HL-60 (cell line): ENCODE measurements at regions not wholly inside any gene's neighbourhood (a gene's known extent, or its start where the extent isn't known, plus 50 kb on each side); places are given as distances from the start of the nearest gene placed in this dataset.

Experiments used
- CTCF ChIP-seq: IDR thresholded peaks from one replicate; pipeline ENCODE4 v1.5.1; 2011; ENCODE audit warnings: low read length, control low read depth, inconsistent platforms; ENCODE audit not compliant: insufficient read depth
- GABPA ChIP-seq: IDR thresholded peaks from 2 replicates; pipeline ENCODE4 v1.6.1; 2012; ENCODE audit warnings: low read depth
- POLR2AphosphoS5 ChIP-seq: IDR thresholded peaks from 2 replicates; pipeline ENCODE4 v1.6.1; 2012; ENCODE audit warnings: low read depth
- SPI1 ChIP-seq: IDR thresholded peaks from 2 replicates; pipeline ENCODE4 v1.6.1; 2012; ENCODE audit warnings: low read depth, mild to moderate bottlenecking, borderline replicate concordance
- TF ChIP-seq, protein P1 (sequence below): IDR thresholded peaks from 2 replicates; pipeline ENCODE4 v1.6.1; 2012; ENCODE audit warnings: low read depth; ENCODE audit not compliant: insufficient replicate concordance

DNA sequence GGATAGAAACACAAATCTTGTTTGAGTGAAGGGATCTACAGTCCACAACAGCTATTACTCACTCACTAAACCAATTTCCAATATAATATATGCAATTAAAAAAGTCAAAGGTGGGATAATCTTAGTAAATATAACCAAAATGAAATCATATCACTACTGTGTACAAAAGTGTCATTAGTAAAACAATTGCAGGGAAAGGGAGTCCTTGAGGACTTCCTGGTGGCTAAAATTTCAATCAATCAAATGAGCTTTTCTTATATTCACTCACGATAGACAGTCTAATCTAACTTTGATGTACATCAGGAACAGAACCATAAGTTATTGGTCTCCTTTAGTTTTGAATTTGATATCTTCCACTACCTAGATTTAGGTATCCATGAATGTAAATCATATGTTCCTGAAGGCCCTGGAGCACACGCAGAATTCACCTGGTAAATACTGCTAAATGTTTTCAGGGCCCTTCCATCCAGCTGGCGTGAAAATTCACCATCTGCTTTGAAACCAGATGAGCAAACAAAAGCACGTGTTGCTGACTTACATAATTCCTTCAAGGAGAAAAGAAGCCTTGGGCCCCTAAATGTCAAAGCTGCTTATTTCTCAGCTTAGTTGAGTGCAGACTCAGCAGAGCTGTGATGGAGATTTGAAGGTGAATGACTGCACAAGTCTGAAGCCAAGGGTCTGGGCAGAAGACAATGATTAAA, 159.3 kb upstream of the TMEM196 start:
- TF ChIP-seq CTCF (no peak), POLR2AphosphoS5 (no peak), SPI1 (no peak), GABPA (no peak)
- TF ChIP-seq, protein P1, sequence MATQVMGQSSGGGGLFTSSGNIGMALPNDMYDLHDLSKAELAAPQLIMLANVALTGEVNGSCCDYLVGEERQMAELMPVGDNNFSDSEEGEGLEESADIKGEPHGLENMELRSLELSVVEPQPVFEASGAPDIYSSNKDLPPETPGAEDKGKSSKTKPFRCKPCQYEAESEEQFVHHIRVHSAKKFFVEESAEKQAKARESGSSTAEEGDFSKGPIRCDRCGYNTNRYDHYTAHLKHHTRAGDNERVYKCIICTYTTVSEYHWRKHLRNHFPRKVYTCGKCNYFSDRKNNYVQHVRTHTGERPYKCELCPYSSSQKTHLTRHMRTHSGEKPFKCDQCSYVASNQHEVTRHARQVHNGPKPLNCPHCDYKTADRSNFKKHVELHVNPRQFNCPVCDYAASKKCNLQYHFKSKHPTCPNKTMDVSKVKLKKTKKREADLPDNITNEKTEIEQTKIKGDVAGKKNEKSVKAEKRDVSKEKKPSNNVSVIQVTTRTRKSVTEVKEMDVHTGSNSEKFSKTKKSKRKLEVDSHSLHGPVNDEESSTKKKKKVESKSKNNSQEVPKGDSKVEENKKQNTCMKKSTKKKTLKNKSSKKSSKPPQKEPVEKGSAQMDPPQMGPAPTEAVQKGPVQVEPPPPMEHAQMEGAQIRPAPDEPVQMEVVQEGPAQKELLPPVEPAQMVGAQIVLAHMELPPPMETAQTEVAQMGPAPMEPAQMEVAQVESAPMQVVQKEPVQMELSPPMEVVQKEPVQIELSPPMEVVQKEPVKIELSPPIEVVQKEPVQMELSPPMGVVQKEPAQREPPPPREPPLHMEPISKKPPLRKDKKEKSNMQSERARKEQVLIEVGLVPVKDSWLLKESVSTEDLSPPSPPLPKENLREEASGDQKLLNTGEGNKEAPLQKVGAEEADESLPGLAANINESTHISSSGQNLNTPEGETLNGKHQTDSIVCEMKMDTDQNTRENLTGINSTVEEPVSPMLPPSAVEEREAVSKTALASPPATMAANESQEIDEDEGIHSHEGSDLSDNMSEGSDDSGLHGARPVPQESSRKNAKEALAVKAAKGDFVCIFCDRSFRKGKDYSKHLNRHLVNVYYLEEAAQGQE = no peak
